Lower leg skin (tissue), 3 donors: ENCODE measurements at regions not wholly inside any gene's neighbourhood (a gene's known extent, or its start where the extent isn't known, plus 50 kb on each side); places are given as distances from the start of the nearest gene placed in this dataset.

Experiments
- CTCF ChIP-seq, 3 donors: fragments of 450-650 bp; IDR thresholded peaks; one replicate each; pipeline ENCODE4 v1.5.1; 2016; ENCODE audit warnings: antibody characterized with exemption in 3 of 3, mild to moderate bottlenecking in 3 of 3, moderate library complexity in 2 of 3
- POLR2A ChIP-seq, 2 donors: fragments of 450-650 bp; IDR thresholded peaks; one replicate each; pipeline ENCODE4 v1.6.1; 2016 to 2017; ENCODE audit warnings: antibody characterized with exemption in 2 of 2, mild to moderate bottlenecking in 1 of 2, moderate library complexity in 1 of 2

- TF ChIP-seq CTCF (IDR thresholded peaks at IDR 0.05) (no peak), POLR2A (IDR thresholded peaks at IDR 0.05) (no peak)
Measured at GRCh38 chr17:68101987-68102314, 66.4 kb downstream of the KPNA2 start.
